ENCODE measurements at regions not wholly inside any gene's neighbourhood (a gene's known extent, or its start where the extent isn't known, plus 50 kb on each side); places are given as distances from the start of the nearest gene placed in this dataset.

- no peaks in the 10 kb centered on the region for H3K27me3 ChIP-seq (ENCODE audit: control insufficient read depth in 1 of 2, insufficient read depth in 2 of 2, low read length in 2 of 2)
- H3K9me3 ChIP-seq (ENCODE audit: control insufficient read depth in 2 of 2, low read length in 2 of 2): no peaks in the 10 kb centered on the region
- H3K9ac ChIP-seq (ENCODE audit: low read length in 2 of 2): no peak overlapping the region
- peaks cover 0 to 2% of the 10 kb centered on the region in 2 donors for H3K36me3 ChIP-seq (ENCODE audit: control insufficient read depth in 2 of 2, insufficient read depth in 2 of 2, low read length in 2 of 2)
- H3K4me1 ChIP-seq (ENCODE audit: control insufficient read depth, insufficient read depth, low read length): no peaks in the 10 kb centered on the region
- H3K27ac ChIP-seq (ENCODE audit: low read length): no peak overlapping the region
- no peak overlapping the region for H3K4me3 ChIP-seq (ENCODE audit: low read length in 2 of 2)
These were observed 195.4 kb downstream of the TBXT start for GRCh38 chr6:165972139-165972802.

DNA sequence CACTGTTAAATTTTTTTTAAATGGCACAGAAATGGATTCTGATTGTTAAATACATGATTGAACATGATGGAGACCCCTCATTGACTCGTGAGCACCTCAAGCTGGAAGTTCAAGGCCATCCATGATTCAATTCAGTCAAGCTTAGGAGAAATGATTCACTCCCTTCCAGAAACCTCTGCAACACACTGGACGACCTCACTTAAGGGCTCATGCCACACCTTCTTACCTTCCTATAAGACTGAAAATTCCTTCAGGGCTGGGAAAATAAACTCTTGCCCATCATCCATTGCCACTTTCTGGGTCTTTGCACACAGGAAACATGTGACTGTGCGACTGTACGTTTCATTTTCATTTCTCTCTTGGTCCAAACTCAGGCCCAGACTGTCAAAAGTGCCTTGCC lies 196.4 kb downstream of the TBXT start:
- Histone ChIP-seq H3K9me3 (ENCODE audit: control insufficient read depth in 2 of 2, low read length in 2 of 2) (no peaks in the 10 kb centered on the region), H3K36me3 (ENCODE audit: control insufficient read depth in 2 of 2, insufficient read depth in 2 of 2, low read length in 2 of 2) (peaks cover 0 to 2% of the 10 kb centered on the region in 2 donors), H3K27me3 (ENCODE audit: control insufficient read depth in 1 of 2, insufficient read depth in 2 of 2, low read length in 2 of 2) (no peaks in the 10 kb centered on the region), H3K9ac (ENCODE audit: low read length in 2 of 2) (no peak overlapping the region), H3K27ac (ENCODE audit: low read length) (no peak overlapping the region), H3K4me3 (ENCODE audit: low read length in 2 of 2) (no peak overlapping the region), H3K4me1 (ENCODE audit: control insufficient read depth, insufficient read depth, low read length) (no peaks in the 10 kb centered on the region)

DNA sequence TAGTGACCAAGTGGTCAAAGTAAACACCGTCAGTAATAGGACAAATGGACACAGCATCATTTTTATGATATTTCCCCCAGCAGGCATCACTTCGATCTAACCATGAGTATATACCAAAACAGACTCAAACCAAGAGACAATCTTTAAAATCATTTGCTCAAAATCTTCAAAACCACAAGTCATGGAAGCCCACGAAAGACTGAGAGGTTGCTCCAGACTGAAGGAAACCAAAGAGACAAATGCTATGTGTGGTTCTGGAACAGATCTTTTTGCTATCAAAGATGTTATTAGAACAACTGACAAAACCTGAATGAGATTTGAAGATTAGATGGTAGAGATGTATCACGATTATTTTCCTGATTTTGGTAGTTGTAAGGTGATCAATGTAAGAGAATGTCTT lies 197.7 kb downstream of the TBXT start:
- peaks cover 0 to 2% of the 10 kb centered on the region in 2 donors for H3K36me3 ChIP-seq (ENCODE audit: control insufficient read depth in 2 of 2, insufficient read depth in 2 of 2, low read length in 2 of 2)
- no peaks in the 10 kb centered on the region for H3K4me1 ChIP-seq (ENCODE audit: control insufficient read depth, insufficient read depth, low read length)
- H3K9me3 ChIP-seq (ENCODE audit: control insufficient read depth in 2 of 2, low read length in 2 of 2): no peaks in the 10 kb centered on the region
- no peak overlapping the region for H3K27ac ChIP-seq (ENCODE audit: low read length)
- H3K9ac ChIP-seq (ENCODE audit: low read length in 2 of 2): no peak overlapping the region
- no peaks in the 10 kb centered on the region for H3K27me3 ChIP-seq (ENCODE audit: control insufficient read depth in 1 of 2, insufficient read depth in 2 of 2, low read length in 2 of 2)
- no peak overlapping the region for H3K4me3 ChIP-seq (ENCODE audit: low read length in 2 of 2)

- no peaks in the 10 kb centered on the region for H3K9me3 ChIP-seq (ENCODE audit: control insufficient read depth in 2 of 2, low read length in 2 of 2)
- H3K36me3 ChIP-seq (ENCODE audit: control insufficient read depth in 2 of 2, insufficient read depth in 2 of 2, low read length in 2 of 2): peaks cover 0 to under 1% of the 10 kb centered on the region in 2 donors
- no peak overlapping the region for H3K4me3 ChIP-seq (ENCODE audit: low read length in 2 of 2)
- no peak overlapping the region for H3K27ac ChIP-seq (ENCODE audit: low read length)
- no peaks in the 10 kb centered on the region for H3K4me1 ChIP-seq (ENCODE audit: control insufficient read depth, insufficient read depth, low read length)
- H3K27me3 ChIP-seq (ENCODE audit: control insufficient read depth in 1 of 2, insufficient read depth in 2 of 2, low read length in 2 of 2): no peaks in the 10 kb centered on the region
- no peak overlapping the region for H3K9ac ChIP-seq (ENCODE audit: low read length in 2 of 2)
These were observed 198.5 kb downstream of the TBXT start for GRCh38 chr6:165969184-165969583.

DNA sequence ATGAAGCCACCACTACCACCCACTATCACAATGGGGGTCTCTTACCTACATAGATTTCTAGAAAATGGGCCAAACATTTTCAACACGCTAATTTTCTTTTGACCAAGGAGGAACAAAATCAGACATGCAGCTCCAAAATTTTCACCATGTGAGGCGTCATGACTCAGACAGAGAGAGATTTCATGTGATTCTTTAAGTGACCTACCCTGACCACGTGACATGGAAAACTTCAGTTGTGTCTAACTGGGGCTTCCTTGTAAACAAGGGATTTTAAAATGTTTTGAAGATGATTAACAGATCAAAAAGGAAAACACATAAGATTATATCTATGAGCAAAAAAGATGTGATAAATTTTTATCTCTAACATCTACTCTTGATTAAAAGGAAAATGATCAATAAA lies 199.2 kb downstream of the TBXT start:
- Histone ChIP-seq H3K27me3 (ENCODE audit: control insufficient read depth in 1 of 2, insufficient read depth in 2 of 2, low read length in 2 of 2) (no peaks in the 10 kb centered on the region), H3K27ac (ENCODE audit: low read length) (no peak overlapping the region), H3K4me1 (ENCODE audit: control insufficient read depth, insufficient read depth, low read length) (no peaks in the 10 kb centered on the region), H3K36me3 (ENCODE audit: control insufficient read depth in 2 of 2, insufficient read depth in 2 of 2, low read length in 2 of 2) (no peaks in the 10 kb centered on the region), H3K4me3 (ENCODE audit: low read length in 2 of 2) (no peak overlapping the region), H3K9me3 (ENCODE audit: control insufficient read depth in 2 of 2, low read length in 2 of 2) (no peaks in the 10 kb centered on the region), H3K9ac (ENCODE audit: low read length in 2 of 2) (no peak overlapping the region)

GRCh38 chr6:165967810-165968407 lies 199.7 kb downstream of the TBXT start:
- H3K9ac ChIP-seq (ENCODE audit: low read length in 2 of 2): no peak overlapping the region
- no peak overlapping the region for H3K27ac ChIP-seq (ENCODE audit: low read length)
- H3K4me3 ChIP-seq (ENCODE audit: low read length in 2 of 2): no peak overlapping the region

GRCh38 chr6:165963750-165964149 lies 203.9 kb downstream of the TBXT start:
- Histone ChIP-seq H3K36me3 (ENCODE audit: control insufficient read depth in 2 of 2, insufficient read depth in 2 of 2, low read length in 2 of 2) (no peaks in the 10 kb centered on the region), H3K9ac (ENCODE audit: low read length in 2 of 2) (no peak overlapping the region), H3K4me3 (ENCODE audit: low read length in 2 of 2) (no peak overlapping the region), H3K27ac (ENCODE audit: low read length) (no peak overlapping the region), H3K27me3 (ENCODE audit: control insufficient read depth in 1 of 2, insufficient read depth in 2 of 2, low read length in 2 of 2) (no peaks in the 10 kb centered on the region), H3K9me3 (ENCODE audit: control insufficient read depth in 2 of 2, low read length in 2 of 2) (no peaks in the 10 kb centered on the region), H3K4me1 (ENCODE audit: control insufficient read depth, insufficient read depth, low read length) (no peaks in the 10 kb centered on the region)

More at GRCh38 chr6:165967810-165968407, 199.7 kb downstream of the TBXT start:
- Histone ChIP-seq H3K27me3 (ENCODE audit: control insufficient read depth in 1 of 2, insufficient read depth in 2 of 2, low read length in 2 of 2) (no peaks in the 10 kb centered on the region), H3K9me3 (ENCODE audit: control insufficient read depth in 2 of 2, low read length in 2 of 2) (no peaks in the 10 kb centered on the region), H3K4me1 (ENCODE audit: control insufficient read depth, insufficient read depth, low read length) (no peaks in the 10 kb centered on the region), H3K36me3 (ENCODE audit: control insufficient read depth in 2 of 2, insufficient read depth in 2 of 2, low read length in 2 of 2) (no peaks in the 10 kb centered on the region)

- no peak overlapping the region for H3K27ac ChIP-seq (ENCODE audit: low read length)
- H3K27me3 ChIP-seq (ENCODE audit: control insufficient read depth in 1 of 2, insufficient read depth in 2 of 2, low read length in 2 of 2): no peaks in the 10 kb centered on the region
- H3K9me3 ChIP-seq (ENCODE audit: control insufficient read depth in 2 of 2, low read length in 2 of 2): peaks cover 0 to 2% of the 10 kb centered on the region in 2 donors
- no peaks in the 10 kb centered on the region for H3K4me1 ChIP-seq (ENCODE audit: control insufficient read depth, insufficient read depth, low read length)
- no peak overlapping the region for H3K4me3 ChIP-seq (ENCODE audit: low read length in 2 of 2)
- H3K36me3 ChIP-seq (ENCODE audit: control insufficient read depth in 2 of 2, insufficient read depth in 2 of 2, low read length in 2 of 2): no peaks in the 10 kb centered on the region
- no peak overlapping the region for H3K9ac ChIP-seq (ENCODE audit: low read length in 2 of 2)
These were observed 205.3 kb downstream of the TBXT start for GRCh38 chr6:165962366-165962765.

DNA sequence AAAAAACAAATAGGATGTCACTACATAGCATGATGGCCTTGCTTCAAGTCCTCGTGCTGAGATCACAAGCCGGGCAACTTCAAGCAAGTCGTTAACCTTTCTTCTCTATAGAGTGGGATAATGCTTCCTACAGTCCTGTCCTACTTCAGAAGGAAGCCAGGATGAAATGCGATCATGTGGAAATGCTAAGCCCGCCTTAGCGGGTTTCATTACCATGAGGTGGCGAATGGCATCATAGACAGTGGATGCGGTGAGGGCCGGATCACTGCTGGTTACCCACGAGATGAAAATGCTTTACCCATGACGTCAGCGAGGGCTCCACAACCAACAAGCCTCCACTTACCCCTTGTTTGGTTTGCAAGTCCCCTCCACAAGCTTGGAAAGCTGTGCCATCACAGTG lies 206.4 kb downstream of the TBXT start:
- H3K27ac ChIP-seq (ENCODE audit: low read length): no peak overlapping the region
- no peaks in the 10 kb centered on the region for H3K27me3 ChIP-seq (ENCODE audit: control insufficient read depth in 1 of 2, insufficient read depth in 2 of 2, low read length in 2 of 2)
- H3K4me3 ChIP-seq (ENCODE audit: low read length in 2 of 2): no peak overlapping the region
- H3K4me1 ChIP-seq (ENCODE audit: control insufficient read depth, insufficient read depth, low read length): no peaks in the 10 kb centered on the region
- peaks cover 0 to 2% of the 10 kb centered on the region in 2 donors for H3K9me3 ChIP-seq (ENCODE audit: control insufficient read depth in 2 of 2, low read length in 2 of 2)
- no peaks in the 10 kb centered on the region for H3K36me3 ChIP-seq (ENCODE audit: control insufficient read depth in 2 of 2, insufficient read depth in 2 of 2, low read length in 2 of 2)
- H3K9ac ChIP-seq (ENCODE audit: low read length in 2 of 2): no peak overlapping the region

- H3K27me3 ChIP-seq (ENCODE audit: control insufficient read depth in 1 of 2, insufficient read depth in 2 of 2, low read length in 2 of 2): no peaks in the 10 kb centered on the region
- H3K4me1 ChIP-seq (ENCODE audit: control insufficient read depth, insufficient read depth, low read length): no peaks in the 10 kb centered on the region
- no peak overlapping the region for H3K9ac ChIP-seq (ENCODE audit: low read length in 2 of 2)
- peaks cover 0 to 2% of the 10 kb centered on the region in 2 donors for H3K9me3 ChIP-seq (ENCODE audit: control insufficient read depth in 2 of 2, low read length in 2 of 2)
- H3K27ac ChIP-seq (ENCODE audit: low read length): no peak overlapping the region
- H3K4me3 ChIP-seq (ENCODE audit: low read length in 2 of 2): no peak overlapping the region
- no peaks in the 10 kb centered on the region for H3K36me3 ChIP-seq (ENCODE audit: control insufficient read depth in 2 of 2, insufficient read depth in 2 of 2, low read length in 2 of 2)
These were observed 207.0 kb downstream of the TBXT start for GRCh38 chr6:165960695-165961094.

DNA sequence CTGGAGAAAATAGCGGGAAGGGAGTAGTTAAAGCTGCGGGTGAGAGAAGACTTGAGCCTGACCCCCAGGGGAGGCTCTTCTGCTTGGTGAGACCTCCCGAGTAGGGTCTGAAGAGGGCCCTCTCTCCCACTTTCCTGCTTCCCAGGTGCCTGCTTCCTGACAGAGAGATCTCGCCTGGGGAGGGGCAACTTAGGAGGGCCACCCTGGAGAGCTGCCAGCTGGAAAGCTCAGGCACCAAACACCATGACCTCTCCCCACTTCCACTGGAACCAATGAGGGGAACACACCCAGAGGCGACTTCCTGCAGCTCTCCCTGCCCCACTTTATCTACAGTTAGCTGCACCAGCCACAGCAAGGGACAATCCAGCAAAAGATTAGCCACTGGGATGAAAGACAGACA lies 208.0 kb downstream of the TBXT start:
- no peaks in the 10 kb centered on the region for H3K4me1 ChIP-seq (ENCODE audit: control insufficient read depth, insufficient read depth, low read length)
- no peaks in the 10 kb centered on the region for H3K27me3 ChIP-seq (ENCODE audit: control insufficient read depth in 1 of 2, insufficient read depth in 2 of 2, low read length in 2 of 2)
- no peak overlapping the region for H3K27ac ChIP-seq (ENCODE audit: low read length)
- H3K4me3 ChIP-seq (ENCODE audit: low read length in 2 of 2): no peak overlapping the region
- H3K36me3 ChIP-seq (ENCODE audit: control insufficient read depth in 2 of 2, insufficient read depth in 2 of 2, low read length in 2 of 2): no peaks in the 10 kb centered on the region
- H3K9ac ChIP-seq (ENCODE audit: low read length in 2 of 2): no peak overlapping the region
- H3K9me3 ChIP-seq (ENCODE audit: control insufficient read depth in 2 of 2, low read length in 2 of 2): peaks cover 0 to 2% of the 10 kb centered on the region in 2 donors

Measured in stomach smooth muscle (tissue), 2 donors.